GM23338 (cell line): ENCODE measurements at regions not wholly inside any gene's neighbourhood (a gene's known extent, or its start where the extent isn't known, plus 50 kb on each side); places are given as distances from the start of the nearest gene placed in this dataset.
"Not testable (repeated sequence)": the region's sequence is repeated elsewhere in the genome, so short reads cannot be mapped to it uniquely, and the experiment has no call there.

Experiments
- CREB1 ChIP-seq: fragments of 250-450 bp; sonication (Bioruptor Pico); IDR thresholded peaks from 2 replicates; pipeline ENCODE4 v1.5.0; 2020; ENCODE audit warnings: low read depth, mild to moderate bottlenecking, moderate library complexity
- ETS1 ChIP-seq: IDR thresholded peaks from 2 replicates; pipeline ENCODE4 v1.6.1; 2016; ENCODE audit warnings: antibody characterized with exemption
- EZH2 ChIP-seq: fragments of 200-600 bp; sonication (generic); IDR thresholded peaks from one replicate; pipeline ENCODE4 v1.8.0; 2017; ENCODE audit warnings: antibody characterized with exemption, mild to moderate bottlenecking, low read depth; ENCODE audit not compliant: unreplicated experiment
- EZH2phosphoT487 ChIP-seq: fragments of 200-600 bp; sonication (generic); IDR thresholded peaks from one replicate; pipeline ENCODE4 v1.8.1; 2018; ENCODE audit warnings: antibody characterized with exemption; ENCODE audit not compliant: unreplicated experiment
- POLR2AphosphoS5 ChIP-seq: IDR thresholded peaks from 2 replicates; pipeline ENCODE4 v1.6.1; 2016; ENCODE audit warnings: antibody characterized with exemption, low read depth
- TF ChIP-seq, protein P1 (sequence below), 2 experiments: fragments of 200-600 bp in 1 of 2; sonication (generic) in 1 of 2; conservative IDR thresholded peaks; 2 replicates each; pipeline versions ENCODE4 v1.5.1 to v1.6.1; 2016 to 2017; ENCODE audit warnings: antibody characterized with exemption in 2 of 2, low read depth in 2 of 2, mild to moderate bottlenecking in 2 of 2, moderate library complexity in 1 of 2
- TF ChIP-seq, protein P2 (sequence below): IDR thresholded peaks from one replicate; pipeline ENCODE4 v1.6.1; 2018; ENCODE audit warnings: antibody characterized with exemption; ENCODE audit not compliant: unreplicated experiment

DNA sequence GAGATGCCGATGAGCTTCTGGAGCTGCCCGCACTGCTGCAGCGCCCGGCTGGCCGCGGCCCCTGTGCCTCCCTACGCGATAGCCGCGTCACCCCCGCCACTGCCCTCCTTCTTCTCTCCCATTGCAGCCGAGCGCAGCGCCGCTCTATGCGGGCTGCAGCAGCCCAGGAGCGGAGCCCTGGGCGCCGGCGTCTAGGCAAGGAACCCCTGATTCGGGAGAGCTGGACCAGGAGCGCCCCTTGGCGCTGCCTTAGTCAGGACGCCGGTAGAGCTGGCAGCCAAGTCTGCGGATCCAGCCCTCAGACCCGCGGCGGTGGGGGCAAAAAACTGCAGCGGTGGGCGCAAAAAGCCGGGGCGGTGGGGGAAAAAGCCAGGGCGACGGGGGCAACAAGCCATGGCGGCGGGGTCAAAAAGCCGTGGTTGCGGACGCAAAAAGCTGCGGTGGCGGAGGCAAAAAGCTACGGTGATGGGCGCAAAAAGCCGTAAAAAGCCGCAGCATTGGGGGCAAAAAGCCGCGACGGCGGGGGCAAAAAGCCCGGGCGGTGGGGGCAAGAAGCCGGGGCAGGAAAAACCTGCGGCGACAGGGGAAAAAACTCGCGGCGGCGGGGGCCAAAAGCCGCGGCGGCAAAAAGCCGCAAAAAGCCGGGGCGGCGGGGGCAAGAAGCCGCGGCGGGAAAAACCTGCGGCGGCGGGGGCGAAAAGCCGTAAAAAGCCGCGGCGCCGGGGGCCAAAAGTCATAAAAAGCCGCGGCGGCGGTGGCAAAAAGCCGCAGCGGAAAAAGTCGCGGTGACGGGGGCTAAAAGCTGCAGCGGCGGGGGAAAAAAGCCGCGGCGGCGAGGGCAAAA, 1668.6 kb downstream of the RPIA start:
- TF ChIP-seq EZH2; EZH2phosphoT487; CREB1 (CRISPR knock-in tag); POLR2AphosphoS5; ETS1: not testable (repeated sequence)
- TF ChIP-seq, protein P1, sequence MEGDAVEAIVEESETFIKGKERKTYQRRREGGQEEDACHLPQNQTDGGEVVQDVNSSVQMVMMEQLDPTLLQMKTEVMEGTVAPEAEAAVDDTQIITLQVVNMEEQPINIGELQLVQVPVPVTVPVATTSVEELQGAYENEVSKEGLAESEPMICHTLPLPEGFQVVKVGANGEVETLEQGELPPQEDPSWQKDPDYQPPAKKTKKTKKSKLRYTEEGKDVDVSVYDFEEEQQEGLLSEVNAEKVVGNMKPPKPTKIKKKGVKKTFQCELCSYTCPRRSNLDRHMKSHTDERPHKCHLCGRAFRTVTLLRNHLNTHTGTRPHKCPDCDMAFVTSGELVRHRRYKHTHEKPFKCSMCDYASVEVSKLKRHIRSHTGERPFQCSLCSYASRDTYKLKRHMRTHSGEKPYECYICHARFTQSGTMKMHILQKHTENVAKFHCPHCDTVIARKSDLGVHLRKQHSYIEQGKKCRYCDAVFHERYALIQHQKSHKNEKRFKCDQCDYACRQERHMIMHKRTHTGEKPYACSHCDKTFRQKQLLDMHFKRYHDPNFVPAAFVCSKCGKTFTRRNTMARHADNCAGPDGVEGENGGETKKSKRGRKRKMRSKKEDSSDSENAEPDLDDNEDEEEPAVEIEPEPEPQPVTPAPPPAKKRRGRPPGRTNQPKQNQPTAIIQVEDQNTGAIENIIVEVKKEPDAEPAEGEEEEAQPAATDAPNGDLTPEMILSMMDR (conservative IDR thresholded peaks at IDR 0.05; ENCODE audit: low read depth in 2 of 2) = not testable (repeated sequence)
- TF ChIP-seq, protein P2, sequence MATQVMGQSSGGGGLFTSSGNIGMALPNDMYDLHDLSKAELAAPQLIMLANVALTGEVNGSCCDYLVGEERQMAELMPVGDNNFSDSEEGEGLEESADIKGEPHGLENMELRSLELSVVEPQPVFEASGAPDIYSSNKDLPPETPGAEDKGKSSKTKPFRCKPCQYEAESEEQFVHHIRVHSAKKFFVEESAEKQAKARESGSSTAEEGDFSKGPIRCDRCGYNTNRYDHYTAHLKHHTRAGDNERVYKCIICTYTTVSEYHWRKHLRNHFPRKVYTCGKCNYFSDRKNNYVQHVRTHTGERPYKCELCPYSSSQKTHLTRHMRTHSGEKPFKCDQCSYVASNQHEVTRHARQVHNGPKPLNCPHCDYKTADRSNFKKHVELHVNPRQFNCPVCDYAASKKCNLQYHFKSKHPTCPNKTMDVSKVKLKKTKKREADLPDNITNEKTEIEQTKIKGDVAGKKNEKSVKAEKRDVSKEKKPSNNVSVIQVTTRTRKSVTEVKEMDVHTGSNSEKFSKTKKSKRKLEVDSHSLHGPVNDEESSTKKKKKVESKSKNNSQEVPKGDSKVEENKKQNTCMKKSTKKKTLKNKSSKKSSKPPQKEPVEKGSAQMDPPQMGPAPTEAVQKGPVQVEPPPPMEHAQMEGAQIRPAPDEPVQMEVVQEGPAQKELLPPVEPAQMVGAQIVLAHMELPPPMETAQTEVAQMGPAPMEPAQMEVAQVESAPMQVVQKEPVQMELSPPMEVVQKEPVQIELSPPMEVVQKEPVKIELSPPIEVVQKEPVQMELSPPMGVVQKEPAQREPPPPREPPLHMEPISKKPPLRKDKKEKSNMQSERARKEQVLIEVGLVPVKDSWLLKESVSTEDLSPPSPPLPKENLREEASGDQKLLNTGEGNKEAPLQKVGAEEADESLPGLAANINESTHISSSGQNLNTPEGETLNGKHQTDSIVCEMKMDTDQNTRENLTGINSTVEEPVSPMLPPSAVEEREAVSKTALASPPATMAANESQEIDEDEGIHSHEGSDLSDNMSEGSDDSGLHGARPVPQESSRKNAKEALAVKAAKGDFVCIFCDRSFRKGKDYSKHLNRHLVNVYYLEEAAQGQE = not testable (repeated sequence)
